Smooth muscle cell (in vitro differentiated cells): ENCODE measurements at regions not wholly inside any gene's neighbourhood (a gene's known extent, or its start where the extent isn't known, plus 50 kb on each side); places are given as distances from the start of the nearest gene placed in this dataset.

Source experiments
- DNase-seq: peaks from one replicate; lab custom pipeline; 2025; ENCODE audit not compliant: unreplicated experiment; lab: John Stamatoyannopoulos, UW
- H2AFZ ChIP-seq: fragments of 200-600 bp; sonication (generic); 2 replicates; pipeline ENCODE4 v1.6.0; 2016; ENCODE audit warnings: antibody characterized with exemption, low read depth, mild to moderate bottlenecking
- H3F3A ChIP-seq: fragments of 200-600 bp; sonication (generic); 2 replicates; pipeline ENCODE4 v1.6.0; 2017; ENCODE audit warnings: antibody characterized with exemption, low read depth
- H3K27ac ChIP-seq: fragments of 200-600 bp; sonication (generic); 2 replicates; pipeline ENCODE4 v1.5.1; 2016; ENCODE audit warnings: low read depth, mild to moderate bottlenecking
- H3K27me3 ChIP-seq: fragments of 200-600 bp; sonication (generic); 2 replicates; pipeline ENCODE4 v1.6.1; 2016; ENCODE audit warnings: low read depth, mild to moderate bottlenecking
- H3K36me3 ChIP-seq: fragments of 200-600 bp; sonication (generic); 2 replicates; pipeline ENCODE4 v1.5.1; 2016; ENCODE audit warnings: low read depth
- H3K4me1 ChIP-seq: fragments of 200-600 bp; sonication (generic); 2 replicates; pipeline ENCODE4 v1.5.1; 2016; ENCODE audit warnings: low read depth
- H3K4me2 ChIP-seq: fragments of 200-600 bp; sonication (generic); 2 replicates; pipeline ENCODE4 v1.6.0; 2016; ENCODE audit warnings: mild to moderate bottlenecking
- H3K4me3 ChIP-seq: fragments of 200-600 bp; sonication (generic); 2 replicates; pipeline ENCODE4 v1.5.1; 2016; ENCODE audit warnings: mild to moderate bottlenecking
- H3K79me2 ChIP-seq: fragments of 200-600 bp; sonication (generic); 2 replicates; pipeline ENCODE4 v1.6.0; 2016; ENCODE audit warnings: low read depth, mild to moderate bottlenecking
- H3K9ac ChIP-seq: fragments of 200-600 bp; sonication (generic); 2 replicates; pipeline ENCODE4 v1.6.0; 2016; ENCODE audit warnings: low read depth
- H3K9me3 ChIP-seq: fragments of 200-600 bp; sonication (generic); replicated peaks from 2 replicates; pipeline ENCODE4 v1.5.1; 2016; ENCODE audit warnings: low read depth
- H4K20me1 ChIP-seq: fragments of 200-600 bp; sonication (generic); 2 replicates; pipeline ENCODE4 v1.6.0; 2016; ENCODE audit warnings: low read depth
- CTCF ChIP-seq: fragments of 200-600 bp; sonication (generic); IDR thresholded peaks from 2 replicates; pipeline ENCODE4 v1.5.1; 2017; ENCODE audit warnings: borderline replicate concordance, mild to moderate bottlenecking, antibody characterized with exemption; ENCODE audit not compliant: insufficient read depth, poor library complexity, severe bottlenecking
- WGBS: methylation state at CpG from one replicate; pipeline ENCODE4 v1.1.7; 2016; ENCODE audit warnings: low lambda C conversion rate; 5-methylcytosine and 5-hydroxymethylcytosine counted together

GRCh38 chr11:135061166-135061565 lies 649.1 kb upstream of the B3GAT1 start:
- H3K79me2 ChIP-seq, result no peaks in the 10 kb centered on the region
- H3K27ac ChIP-seq, result no peak overlapping the region
- no peak overlapping the region for H3K4me3 ChIP-seq
- no peaks in the 10 kb centered on the region for H3K9me3 ChIP-seq
- H4K20me1 ChIP-seq, result no peaks in the 10 kb centered on the region
- TF ChIP-seq CTCF, result no peak
- H3F3A ChIP-seq, result no peaks in the 10 kb centered on the region
- no peak overlapping the region for H2AFZ ChIP-seq
- no peaks in the 10 kb centered on the region for H3K36me3 ChIP-seq
- H3K27me3 ChIP-seq, result no peaks in the 10 kb centered on the region
- H3K4me2 ChIP-seq, result no peak overlapping the region
- 86% methylated on average over 2 of the region's 2 CpGs for WGBS
- DNase-seq, result no peak
- no peaks in the 10 kb centered on the region for H3K4me1 ChIP-seq
- H3K9ac ChIP-seq, result no peak overlapping the region

- H3K4me3 ChIP-seq, result no peak overlapping the region
- no peaks in the 10 kb centered on the region for H3K79me2 ChIP-seq
- WGBS, result 95% methylated on average over 9 of the region's 13 CpGs
- H3K4me2 ChIP-seq, result no peak overlapping the region
- no peak for DNase-seq
- H3K4me1 ChIP-seq, result no peaks in the 10 kb centered on the region
- no peak overlapping the region for H3K9ac ChIP-seq
- no peak for TF ChIP-seq CTCF
- H3K36me3 ChIP-seq, result no peaks in the 10 kb centered on the region
- H4K20me1 ChIP-seq, result no peaks in the 10 kb centered on the region
- H3K27ac ChIP-seq, result no peak overlapping the region
- H3F3A ChIP-seq, result no peaks in the 10 kb centered on the region
- no peaks in the 10 kb centered on the region for H3K27me3 ChIP-seq
- no peaks in the 10 kb centered on the region for H3K9me3 ChIP-seq
- no peak overlapping the region for H2AFZ ChIP-seq
These were observed 634.9 kb upstream of the B3GAT1 start for GRCh38 chr11:135046986-135047385.

GRCh38 chr11:135046556-135046955 lies 634.5 kb upstream of the B3GAT1 start:
- WGBS, result 80% methylated on average over 6 of the region's 8 CpGs

More at GRCh38 chr11:135046556-135046955, 634.5 kb upstream of the B3GAT1 start:
- Histone ChIP-seq H2AFZ (no peak overlapping the region), H3K27ac (no peak overlapping the region), H3K4me3 (no peak overlapping the region), H3K9me3 (no peaks in the 10 kb centered on the region), H3K79me2 (no peaks in the 10 kb centered on the region), H4K20me1 (no peaks in the 10 kb centered on the region), H3K4me1 (no peaks in the 10 kb centered on the region), H3K9ac (no peak overlapping the region), H3K36me3 (no peaks in the 10 kb centered on the region), H3K27me3 (no peaks in the 10 kb centered on the region), H3F3A (no peaks in the 10 kb centered on the region), H3K4me2 (no peak overlapping the region)
- TF ChIP-seq CTCF, result no peak
- DNase-seq, result no peak
